Pancreas (tissue), 10 donors: ENCODE measurements at regions not wholly inside any gene's neighbourhood (a gene's known extent, or its start where the extent isn't known, plus 50 kb on each side); places are given as distances from the start of the nearest gene placed in this dataset.

Source experiments
- ATAC-seq, 4 donors: fragments of 200-7000 bp; cut with Tn5 transposase; one replicate each; pipeline versions ENCODE4 v1.8.0 to v1.9.1; 2020; ENCODE audit warnings: mild to moderate bottlenecking in 4 of 4, moderate library complexity in 4 of 4
- DNase-seq, 6 donors: peaks; one replicate each; pipeline ENCODE4 v3.0.0-alpha.2; 2020
- FAIRE-seq: peaks from 2 replicates; lab custom pipeline; 2012; peaks lifted over from hg19 to GRCh38; lab: Jason Lieb, UNC
- H3K27ac ChIP-seq, 4 donors: fragments of 200-600 bp; sonication (generic); 1 replicate in 3 of 4; 2 replicates in 1 of 4; pipeline versions ENCODE4 v1.5.0 to v1.8.0; 2020
- H3K27me3 ChIP-seq, 4 donors: fragments of 200-600 bp; one replicate each; pipeline ENCODE4 v1.8.0; 2021
- H3K36me3 ChIP-seq, 3 donors: fragments of 200-600 bp; sonication (generic) in 1 of 3; one replicate each; pipeline versions ENCODE4 v1.5.0 to v1.8.0; 2020 to 2021
- H3K4me1 ChIP-seq, 3 donors: fragments of 200-600 bp; one replicate each; pipeline ENCODE4 v1.8.0; 2021
- H3K4me3 ChIP-seq, 4 donors: fragments of 200-600 bp; sonication (generic) in 2 of 4; one replicate each; pipeline versions ENCODE4 v1.5.0 to v1.8.0; 2020 to 2021
- H3K9me3 ChIP-seq, 4 donors: fragments of 200-600 bp; one replicate each; pipeline ENCODE4 v1.8.0; 2021
- WGBS, 2 donors: extraction: QIAGEN DNeasy Blood & Tissue Kit; methylation state at CpG; one replicate each; pipeline ENCODE4 v1.1.7; 2013; 5-methylcytosine and 5-hydroxymethylcytosine counted together
- intact Hi-C, 3 donors: fragments of 100-400 bp; cut with DNase I; formaldehyde crosslinking; loops; one replicate each; pipeline versions ENCODE4 v1.11.1 to v1.14.2; 2022
- TF ChIP-seq, protein P1 (sequence below), 4 donors: fragments of 200-600 bp; sonication (generic) in 3 of 4; IDR thresholded peaks; one replicate each; pipeline versions ENCODE4 v1.5.0 to v1.8.0; 2021; ENCODE audit warnings: antibody characterized with exemption in 4 of 4
- donor health status: healthy with polysubstance abuse.
- donor health status: DM: no; HTN: no; CAD: no; lungs with moderate emphysema.
- donor health status: DM: no; HTN: no; CAD: no.
- donor health status: control.
- donor health status: control.
- donor health status: Bipolar disorder and iron deficiency.
- donor health status: DM: yes; HTN: yes; CAD: no.
- donor health status: DM: no; HTN: no; CAD: no.
- donor health status: DM: no; HTN: no; CAD: no.
- donor health status: DM: yes; HTN: yes; CAD: no.

DNA sequence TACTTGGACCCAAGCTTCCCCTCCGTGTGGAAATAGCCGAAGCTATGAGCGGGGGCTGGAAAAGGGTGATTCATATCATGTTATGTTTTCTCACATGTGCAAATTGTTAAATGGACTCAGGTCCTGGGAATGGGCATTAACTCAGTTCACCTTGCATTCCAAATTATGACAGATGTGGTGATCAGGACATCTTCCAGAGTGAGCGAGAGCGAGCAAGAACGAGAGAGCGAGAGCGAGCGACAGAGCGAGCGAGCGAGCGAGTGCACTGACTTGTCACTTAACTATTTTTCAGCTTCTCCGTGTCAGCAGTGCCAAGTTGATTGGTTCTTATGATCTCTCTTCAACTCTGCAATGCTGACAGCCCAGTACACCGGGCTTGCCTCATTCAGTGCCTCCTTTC, 437.4 kb upstream of the NRSN1 start:
- no peak overlapping the region for H3K4me3 ChIP-seq
- FAIRE-seq (no peak), DNase-seq (no peak), ATAC-seq (no peak)
- H3K27ac ChIP-seq = no peak overlapping the region
- WGBS, 2 donors = 79 to 86% methylated on average over 15 of the region's 15 CpGs
- no peaks in the 10 kb centered on the region for H3K36me3 ChIP-seq
- no peaks in the 10 kb centered on the region for H3K9me3 ChIP-seq
- no peaks in the 10 kb centered on the region for H3K27me3 ChIP-seq
- TF ChIP-seq, protein P1, sequence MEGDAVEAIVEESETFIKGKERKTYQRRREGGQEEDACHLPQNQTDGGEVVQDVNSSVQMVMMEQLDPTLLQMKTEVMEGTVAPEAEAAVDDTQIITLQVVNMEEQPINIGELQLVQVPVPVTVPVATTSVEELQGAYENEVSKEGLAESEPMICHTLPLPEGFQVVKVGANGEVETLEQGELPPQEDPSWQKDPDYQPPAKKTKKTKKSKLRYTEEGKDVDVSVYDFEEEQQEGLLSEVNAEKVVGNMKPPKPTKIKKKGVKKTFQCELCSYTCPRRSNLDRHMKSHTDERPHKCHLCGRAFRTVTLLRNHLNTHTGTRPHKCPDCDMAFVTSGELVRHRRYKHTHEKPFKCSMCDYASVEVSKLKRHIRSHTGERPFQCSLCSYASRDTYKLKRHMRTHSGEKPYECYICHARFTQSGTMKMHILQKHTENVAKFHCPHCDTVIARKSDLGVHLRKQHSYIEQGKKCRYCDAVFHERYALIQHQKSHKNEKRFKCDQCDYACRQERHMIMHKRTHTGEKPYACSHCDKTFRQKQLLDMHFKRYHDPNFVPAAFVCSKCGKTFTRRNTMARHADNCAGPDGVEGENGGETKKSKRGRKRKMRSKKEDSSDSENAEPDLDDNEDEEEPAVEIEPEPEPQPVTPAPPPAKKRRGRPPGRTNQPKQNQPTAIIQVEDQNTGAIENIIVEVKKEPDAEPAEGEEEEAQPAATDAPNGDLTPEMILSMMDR (IDR thresholded peaks at IDR 0.05) = no peak
- intact Hi-C loops = no loop called here
- no peaks in the 10 kb centered on the region for H3K4me1 ChIP-seq

DNA sequence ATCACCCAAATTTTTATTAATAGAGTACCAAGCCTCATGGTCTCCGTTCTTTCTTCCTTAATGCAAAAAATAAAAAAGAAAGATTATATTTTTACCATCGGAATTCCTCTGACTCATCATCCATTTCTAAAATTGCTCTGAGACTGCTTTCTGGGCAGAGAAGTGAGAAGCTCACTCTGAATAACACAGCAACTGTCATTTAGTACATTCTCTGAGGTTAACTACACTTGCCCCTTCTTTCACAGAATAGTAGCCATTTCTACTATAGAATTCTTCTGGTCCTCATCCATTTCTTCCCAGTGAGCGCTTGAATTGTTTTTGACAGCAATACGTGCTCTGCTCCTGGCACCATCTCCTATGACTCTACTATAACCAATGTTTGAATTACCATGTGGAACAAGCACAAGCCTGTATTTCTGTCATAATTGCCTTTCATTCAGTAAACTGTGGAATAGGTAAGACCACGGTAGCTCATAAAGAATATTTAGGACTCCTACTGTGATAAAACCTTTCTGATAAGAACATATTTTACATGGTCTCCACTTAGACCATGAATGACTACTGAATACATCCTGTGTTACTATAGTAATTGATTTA, 435.5 kb upstream of the NRSN1 start:
- Histone ChIP-seq H3K36me3 (no peaks in the 10 kb centered on the region), H3K27me3 (no peaks in the 10 kb centered on the region), H3K27ac (no peak overlapping the region), H3K4me3 (no peak overlapping the region), H3K9me3 (no peaks in the 10 kb centered on the region), H3K4me1 (no peaks in the 10 kb centered on the region)
- ATAC-seq = no peak
- 66 to 67% methylated on average over 5 of the region's 5 CpGs for WGBS, 2 donors
- FAIRE-seq = no peak
- no peak for DNase-seq
- TF ChIP-seq, protein P1 (IDR thresholded peaks at IDR 0.05) = no peak
- intact Hi-C loops = no loop called here

DNA sequence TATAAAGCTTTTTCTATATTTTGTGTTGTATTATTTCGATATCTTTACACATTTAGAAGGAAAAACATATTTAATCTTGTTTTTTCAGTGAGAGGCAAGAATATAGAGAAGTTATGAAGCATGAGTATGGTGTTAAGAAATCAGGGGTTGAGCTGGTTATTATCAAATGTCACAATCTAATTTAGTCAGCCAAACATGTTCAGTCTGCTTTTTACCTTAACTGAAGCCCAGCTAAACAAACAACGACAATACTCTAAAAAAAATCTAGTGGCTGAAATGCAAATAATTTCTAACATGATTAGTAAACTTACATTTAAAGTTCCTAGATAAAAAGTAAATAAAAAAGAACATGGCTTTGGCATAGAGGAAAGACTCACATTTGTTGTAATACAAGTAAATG, 433.8 kb upstream of the NRSN1 start:
- no peaks in the 10 kb centered on the region for H3K9me3 ChIP-seq
- DNase-seq (no peak), FAIRE-seq (no peak), ATAC-seq (no peak)
- H3K4me1 ChIP-seq = no peaks in the 10 kb centered on the region
- TF ChIP-seq, protein P1 (IDR thresholded peaks at IDR 0.05) = no peak
- H3K4me3 ChIP-seq = no peak overlapping the region
- intact Hi-C loops = no loop called here
- no peak overlapping the region for H3K27ac ChIP-seq
- no peaks in the 10 kb centered on the region for H3K36me3 ChIP-seq
- WGBS, 2 donors = 44 to 55% methylated on average over 2 of the region's 2 CpGs
- no peaks in the 10 kb centered on the region for H3K27me3 ChIP-seq

DNA sequence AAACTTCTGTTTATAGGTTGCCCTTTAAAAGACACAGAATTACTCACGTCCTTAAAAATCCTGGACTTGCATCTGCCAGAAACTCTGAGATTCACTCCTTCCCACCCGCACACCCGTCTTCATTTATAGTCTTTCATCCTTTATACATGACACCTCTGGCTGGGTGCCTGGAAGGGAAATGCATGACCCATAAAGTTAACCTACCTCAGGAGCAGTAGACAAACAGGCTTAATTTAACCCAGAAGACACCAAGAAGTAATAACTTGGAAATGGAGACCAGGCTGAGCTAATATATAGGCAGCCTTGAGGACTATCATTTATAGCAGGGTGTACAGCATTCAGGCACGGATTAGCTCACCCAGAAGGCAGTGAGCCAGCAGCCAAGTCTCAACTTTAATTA, 429.0 kb upstream of the NRSN1 start:
- no peaks in the 10 kb centered on the region for H3K9me3 ChIP-seq
- ATAC-seq = no peak
- no peaks in the 10 kb centered on the region for H3K4me1 ChIP-seq
- H3K27ac ChIP-seq = no peak overlapping the region
- DNase-seq = no peak
- no peak for FAIRE-seq
- H3K36me3 ChIP-seq = no peaks in the 10 kb centered on the region
- intact Hi-C loops = no loop called here
- H3K27me3 ChIP-seq = no peaks in the 10 kb centered on the region
- 40 to 42% methylated on average over 4 of the region's 4 CpGs for WGBS, 2 donors
- H3K4me3 ChIP-seq = no peak overlapping the region
- TF ChIP-seq, protein P1 (IDR thresholded peaks at IDR 0.05) = no peak

DNA sequence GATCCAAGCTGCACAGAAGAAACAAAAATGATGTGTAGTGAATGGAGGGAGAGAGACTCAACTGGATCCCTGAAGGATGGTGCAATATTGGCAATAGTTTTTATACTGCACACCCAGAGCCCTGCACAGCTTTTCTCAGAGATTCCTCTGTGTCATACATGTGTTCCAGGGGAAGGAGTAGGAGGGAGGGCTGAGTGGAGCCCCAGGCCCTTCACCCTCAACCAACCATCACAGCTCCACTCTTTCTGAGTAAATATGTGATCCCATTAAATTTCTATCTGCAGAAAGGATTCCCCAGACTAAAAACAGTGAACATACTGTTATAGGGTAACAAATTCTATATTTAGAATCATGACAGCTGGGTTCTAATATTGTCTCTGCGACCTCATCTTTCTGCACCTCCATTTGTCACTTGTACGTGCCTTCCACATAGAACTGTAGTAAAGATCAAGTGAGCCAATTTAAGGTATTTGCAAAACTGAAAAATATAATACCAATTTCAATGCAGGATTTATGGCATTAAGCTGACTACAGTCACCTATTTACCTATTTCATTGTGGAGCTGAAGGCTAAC, 421.4 kb upstream of the NRSN1 start:
- FAIRE-seq (no peak), ATAC-seq (no peak), DNase-seq (no peak)
- WGBS, 2 donors = 54 to 71% methylated on average over 2 of the region's 2 CpGs
- Histone ChIP-seq H3K27me3 (no peaks in the 10 kb centered on the region), H3K9me3 (no peaks in the 10 kb centered on the region), H3K27ac (no peak overlapping the region), H3K4me1 (no peaks in the 10 kb centered on the region), H3K36me3 (no peaks in the 10 kb centered on the region), H3K4me3 (no peak overlapping the region)
- TF ChIP-seq, protein P1 (IDR thresholded peaks at IDR 0.05) = no peak
- intact Hi-C loops = no loop called here
